ENCODE measurements at regions not wholly inside any gene's neighbourhood (a gene's known extent, or its start where the extent isn't known, plus 50 kb on each side); places are given as distances from the start of the nearest gene placed in this dataset.

DNA sequence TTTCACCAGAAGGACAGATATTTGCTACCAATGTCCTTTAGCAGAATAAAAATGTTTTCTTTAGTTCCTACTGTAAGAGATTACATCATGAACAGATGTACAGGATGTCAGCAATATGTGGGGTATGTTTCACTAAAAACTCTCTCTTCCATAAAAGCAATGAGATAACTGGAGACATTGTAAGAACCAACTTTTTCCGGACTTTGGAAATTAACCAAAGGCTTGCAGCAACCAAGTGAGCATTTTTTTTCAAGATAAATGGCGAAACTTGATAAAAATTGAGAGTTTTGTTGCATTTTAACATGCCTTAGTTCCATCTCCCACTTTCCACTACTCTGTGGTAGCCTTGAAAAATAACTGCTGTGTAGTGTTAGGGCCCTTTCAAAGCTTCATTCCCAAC is 429.8 kb upstream of the CDH2 start:
- no peaks in the 10 kb centered on the region for H3K36me3 Mint-ChIP-seq
- no peak overlapping the region for H3K4me3 Mint-ChIP-seq
- H3K4me1 Mint-ChIP-seq (ENCODE audit: unreplicated experiment) = no peaks in the 10 kb centered on the region
- H3K9me3 Mint-ChIP-seq = peaks cover 5% of the 10 kb centered on the region
- no peak overlapping the region for H3K27ac Mint-ChIP-seq
- H3K27me3 Mint-ChIP-seq = no peaks in the 10 kb centered on the region
- TF ChIP-seq, protein P1, sequence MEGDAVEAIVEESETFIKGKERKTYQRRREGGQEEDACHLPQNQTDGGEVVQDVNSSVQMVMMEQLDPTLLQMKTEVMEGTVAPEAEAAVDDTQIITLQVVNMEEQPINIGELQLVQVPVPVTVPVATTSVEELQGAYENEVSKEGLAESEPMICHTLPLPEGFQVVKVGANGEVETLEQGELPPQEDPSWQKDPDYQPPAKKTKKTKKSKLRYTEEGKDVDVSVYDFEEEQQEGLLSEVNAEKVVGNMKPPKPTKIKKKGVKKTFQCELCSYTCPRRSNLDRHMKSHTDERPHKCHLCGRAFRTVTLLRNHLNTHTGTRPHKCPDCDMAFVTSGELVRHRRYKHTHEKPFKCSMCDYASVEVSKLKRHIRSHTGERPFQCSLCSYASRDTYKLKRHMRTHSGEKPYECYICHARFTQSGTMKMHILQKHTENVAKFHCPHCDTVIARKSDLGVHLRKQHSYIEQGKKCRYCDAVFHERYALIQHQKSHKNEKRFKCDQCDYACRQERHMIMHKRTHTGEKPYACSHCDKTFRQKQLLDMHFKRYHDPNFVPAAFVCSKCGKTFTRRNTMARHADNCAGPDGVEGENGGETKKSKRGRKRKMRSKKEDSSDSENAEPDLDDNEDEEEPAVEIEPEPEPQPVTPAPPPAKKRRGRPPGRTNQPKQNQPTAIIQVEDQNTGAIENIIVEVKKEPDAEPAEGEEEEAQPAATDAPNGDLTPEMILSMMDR (conservative IDR thresholded peaks at IDR 0.05) = no peak
- no peak for DNase-seq (ENCODE audit: extremely low spot score, unreplicated experiment)

DNA sequence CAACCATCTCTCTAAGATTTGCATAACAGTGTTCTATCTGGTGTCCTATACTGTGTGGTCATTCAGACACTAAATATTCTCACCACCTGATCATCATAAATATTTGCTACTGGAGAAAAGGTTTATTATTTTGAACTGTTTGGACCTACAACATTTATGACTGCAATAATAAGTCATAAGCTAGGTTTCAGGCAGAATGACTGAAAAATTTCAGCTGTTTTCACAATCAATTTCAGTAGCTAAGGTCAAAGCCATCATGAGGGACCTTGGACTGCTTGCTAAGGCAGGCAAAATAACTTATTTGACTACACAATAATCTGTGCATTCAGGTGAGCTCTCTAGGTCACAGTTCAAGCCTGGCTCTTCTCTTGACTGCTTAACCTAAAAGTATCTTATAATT is 425.5 kb upstream of the CDH2 start:
- no peak for DNase-seq (ENCODE audit: extremely low spot score, unreplicated experiment)
- Mint-ChIP-seq H3K36me3 (no peaks in the 10 kb centered on the region), H3K9me3 (peaks cover 5% of the 10 kb centered on the region), H3K27ac (no peak overlapping the region), H3K4me3 (no peak overlapping the region), H3K4me1 (ENCODE audit: unreplicated experiment) (no peaks in the 10 kb centered on the region), H3K27me3 (no peaks in the 10 kb centered on the region)
- TF ChIP-seq, protein P1 (conservative IDR thresholded peaks at IDR 0.05) = no peak

DNA sequence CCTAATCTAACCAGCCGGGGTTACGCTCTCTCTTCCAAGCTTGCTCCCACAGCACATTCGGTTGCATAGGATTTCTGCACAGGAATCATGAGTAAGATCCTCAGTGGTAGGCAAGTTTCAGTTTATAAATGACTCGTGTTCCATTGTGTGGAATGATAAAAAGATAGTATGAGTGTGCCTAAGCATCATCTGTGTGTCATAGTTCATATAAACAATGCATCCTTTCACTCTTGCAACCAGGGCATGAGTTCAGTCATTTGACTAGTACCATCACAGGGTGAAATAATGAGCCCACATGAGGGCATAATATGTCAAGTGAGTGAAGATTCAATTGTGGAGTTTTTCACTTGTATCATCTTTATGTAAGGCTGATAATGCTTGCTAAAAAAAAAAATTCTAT is 417.1 kb upstream of the CDH2 start:
- DNase-seq (ENCODE audit: extremely low spot score, unreplicated experiment) = no peak
- TF ChIP-seq, protein P1 (conservative IDR thresholded peaks at IDR 0.05) = no peak
- Mint-ChIP-seq H3K36me3 (no peaks in the 10 kb centered on the region), H3K9me3 (no peaks in the 10 kb centered on the region), H3K27me3 (no peaks in the 10 kb centered on the region), H3K4me3 (no peak overlapping the region), H3K4me1 (ENCODE audit: unreplicated experiment) (no peaks in the 10 kb centered on the region), H3K27ac (no peak overlapping the region)

DNA sequence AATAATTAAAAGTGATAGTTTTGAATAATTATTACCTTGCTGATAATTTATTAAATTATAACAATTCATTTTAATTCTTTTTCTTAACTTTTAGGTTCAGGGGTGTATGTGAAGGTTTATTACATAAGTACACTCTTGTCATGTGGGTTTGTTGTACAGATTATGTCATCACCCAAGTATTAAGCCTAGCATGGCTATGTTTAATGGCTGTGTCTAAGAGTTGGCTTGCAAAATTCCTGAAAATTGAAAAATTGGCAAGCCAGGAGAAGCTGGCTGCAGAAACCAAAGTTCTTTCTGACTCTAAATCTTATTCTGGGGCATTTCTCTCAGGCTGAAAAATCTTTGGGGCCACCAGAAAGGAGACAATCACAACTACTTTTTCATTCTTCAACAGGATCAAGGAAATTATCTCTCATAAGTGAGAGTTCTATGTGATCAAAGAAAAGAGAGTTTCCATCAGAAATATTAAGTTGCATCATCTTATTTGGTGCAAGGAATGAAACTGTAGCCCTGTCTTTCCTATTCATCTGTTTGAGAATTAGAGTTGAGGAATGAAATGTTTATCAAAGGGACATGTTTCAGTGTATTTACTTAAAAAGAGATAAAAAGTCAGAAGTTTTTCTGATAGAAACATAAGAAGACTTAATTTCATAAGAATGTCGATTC is 412.1 kb upstream of the CDH2 start:
- H3K9me3 Mint-ChIP-seq = no peaks in the 10 kb centered on the region
- no peak overlapping the region for H3K4me3 Mint-ChIP-seq
- no peaks in the 10 kb centered on the region for H3K36me3 Mint-ChIP-seq
- no peak for DNase-seq (ENCODE audit: extremely low spot score, unreplicated experiment)
- no peaks in the 10 kb centered on the region for H3K27me3 Mint-ChIP-seq
- peaks cover 8% of the 10 kb centered on the region for H3K4me1 Mint-ChIP-seq (ENCODE audit: unreplicated experiment)
- TF ChIP-seq, protein P1 (conservative IDR thresholded peaks at IDR 0.05) = no peak
- no peak overlapping the region for H3K27ac Mint-ChIP-seq

DNA sequence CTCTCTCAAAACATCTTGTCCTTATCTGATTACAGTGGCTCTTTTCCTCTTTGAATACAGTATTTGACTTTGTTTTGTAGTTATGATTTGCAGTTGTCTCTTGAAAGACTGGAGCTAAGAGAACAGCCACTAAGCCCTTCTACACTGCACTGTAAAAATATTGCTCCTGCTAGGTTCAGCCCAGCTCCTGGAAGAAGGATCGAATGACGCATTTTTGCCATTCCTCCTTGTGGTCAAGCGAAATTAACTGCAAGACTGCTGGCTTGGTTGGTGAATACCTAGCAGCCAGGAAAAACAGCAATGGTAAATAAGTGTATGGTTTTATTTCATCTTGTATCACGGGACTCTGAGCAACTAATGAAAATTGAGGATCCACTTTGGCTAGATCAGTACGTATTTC is 407.8 kb upstream of the CDH2 start:
- Mint-ChIP-seq H3K27ac (peak overlapping the region; percentile 34), H3K4me1 (ENCODE audit: unreplicated experiment) (peaks cover 12% of the 10 kb centered on the region), H3K9me3 (no peaks in the 10 kb centered on the region), H3K4me3 (no peak overlapping the region), H3K27me3 (no peaks in the 10 kb centered on the region), H3K36me3 (no peaks in the 10 kb centered on the region)
- TF ChIP-seq, protein P1 (conservative IDR thresholded peaks at IDR 0.05) = no peak
- no peak for DNase-seq (ENCODE audit: extremely low spot score, unreplicated experiment)

DNA sequence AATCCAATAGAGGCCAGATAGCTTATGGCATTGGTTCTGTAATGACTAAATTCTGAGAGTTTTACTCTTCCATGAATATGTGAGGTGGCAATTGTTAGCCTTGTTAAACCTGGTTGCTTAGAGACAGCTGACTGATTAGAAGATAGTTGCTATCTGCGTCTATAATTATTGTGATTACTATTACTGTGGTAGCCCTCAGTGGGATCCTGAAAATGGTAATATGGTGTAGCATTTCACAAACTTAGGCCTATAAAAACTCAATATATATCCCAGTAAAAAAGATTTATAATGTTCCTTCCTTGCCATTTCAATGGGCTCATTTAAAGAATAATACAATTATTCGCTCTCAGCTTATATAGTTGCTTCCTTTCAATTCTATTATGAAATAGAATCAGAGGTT is 405.8 kb upstream of the CDH2 start:
- H3K27me3 Mint-ChIP-seq = no peaks in the 10 kb centered on the region
- no peaks in the 10 kb centered on the region for H3K36me3 Mint-ChIP-seq
- TF ChIP-seq, protein P1 (conservative IDR thresholded peaks at IDR 0.05) = no peak
- no peak overlapping the region for H3K27ac Mint-ChIP-seq
- H3K4me1 Mint-ChIP-seq (ENCODE audit: unreplicated experiment) = peaks cover 12% of the 10 kb centered on the region
- H3K4me3 Mint-ChIP-seq = no peak overlapping the region
- no peak for DNase-seq (ENCODE audit: extremely low spot score, unreplicated experiment)
- H3K9me3 Mint-ChIP-seq = no peaks in the 10 kb centered on the region
